ENCODE measurements at regions not wholly inside any gene's neighbourhood (a gene's known extent, or its start where the extent isn't known, plus 50 kb on each side); places are given as distances from the start of the nearest gene placed in this dataset.

DNA sequence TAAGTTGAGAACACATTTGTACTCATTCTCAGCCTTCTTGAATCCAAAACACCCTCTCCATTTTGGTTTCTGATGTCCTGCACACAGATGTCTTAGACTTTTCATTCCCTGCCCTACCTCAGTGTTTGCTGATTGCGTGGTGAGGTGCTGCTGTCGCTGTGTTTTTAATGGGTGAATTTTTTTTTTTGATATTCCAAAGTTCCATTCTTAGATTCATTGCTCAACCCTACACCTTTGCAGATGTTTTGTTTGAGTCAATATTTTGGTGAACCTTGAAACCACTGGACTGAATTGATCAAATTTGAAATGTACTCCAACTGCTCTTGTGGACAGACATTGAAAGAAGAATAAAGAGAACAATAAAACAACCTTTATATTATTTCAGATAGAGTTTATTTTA, 130.4 kb upstream of the DSEL start:
- H3K27me3 Mint-ChIP-seq (ENCODE audit: unreplicated experiment): peaks cover 1% of the 10 kb centered on the region

DNA sequence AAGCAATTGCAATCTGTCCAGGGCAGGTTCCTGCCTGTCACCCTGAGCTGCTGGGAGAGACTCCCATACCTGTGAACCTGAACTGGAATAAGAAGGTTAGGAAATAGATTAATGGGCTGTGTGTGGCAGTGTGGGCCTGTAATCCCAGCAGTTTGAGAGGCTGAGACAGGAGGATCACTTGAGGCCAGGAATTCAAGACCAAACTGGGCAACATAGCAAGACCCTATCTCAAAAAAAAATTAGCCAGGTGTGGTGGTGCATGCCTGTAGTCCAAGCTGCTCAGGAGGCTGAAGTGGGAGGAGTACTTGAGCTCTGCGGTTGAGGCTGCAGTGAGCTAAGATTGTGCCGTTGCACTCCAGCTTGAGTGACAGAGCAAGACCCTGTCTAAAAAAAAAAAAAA, 127.7 kb upstream of the DSEL start:
- TF ChIP-seq, protein P1, sequence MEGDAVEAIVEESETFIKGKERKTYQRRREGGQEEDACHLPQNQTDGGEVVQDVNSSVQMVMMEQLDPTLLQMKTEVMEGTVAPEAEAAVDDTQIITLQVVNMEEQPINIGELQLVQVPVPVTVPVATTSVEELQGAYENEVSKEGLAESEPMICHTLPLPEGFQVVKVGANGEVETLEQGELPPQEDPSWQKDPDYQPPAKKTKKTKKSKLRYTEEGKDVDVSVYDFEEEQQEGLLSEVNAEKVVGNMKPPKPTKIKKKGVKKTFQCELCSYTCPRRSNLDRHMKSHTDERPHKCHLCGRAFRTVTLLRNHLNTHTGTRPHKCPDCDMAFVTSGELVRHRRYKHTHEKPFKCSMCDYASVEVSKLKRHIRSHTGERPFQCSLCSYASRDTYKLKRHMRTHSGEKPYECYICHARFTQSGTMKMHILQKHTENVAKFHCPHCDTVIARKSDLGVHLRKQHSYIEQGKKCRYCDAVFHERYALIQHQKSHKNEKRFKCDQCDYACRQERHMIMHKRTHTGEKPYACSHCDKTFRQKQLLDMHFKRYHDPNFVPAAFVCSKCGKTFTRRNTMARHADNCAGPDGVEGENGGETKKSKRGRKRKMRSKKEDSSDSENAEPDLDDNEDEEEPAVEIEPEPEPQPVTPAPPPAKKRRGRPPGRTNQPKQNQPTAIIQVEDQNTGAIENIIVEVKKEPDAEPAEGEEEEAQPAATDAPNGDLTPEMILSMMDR (IDR thresholded peaks at IDR 0.05; ENCODE audit: partially characterized antibody, unreplicated experiment): no peak
- Mint-ChIP-seq H3K4me3 (ENCODE audit: unreplicated experiment) (no peak overlapping the region), H3K4me1 (ENCODE audit: low read depth, unreplicated experiment) (no peaks in the 10 kb centered on the region), H3K27ac (ENCODE audit: unreplicated experiment) (no peak overlapping the region), H3K9me3 (ENCODE audit: unreplicated experiment) (peaks cover 2% of the 10 kb centered on the region), H3K27me3 (ENCODE audit: unreplicated experiment) (peaks cover 1% of the 10 kb centered on the region), H3K36me3 (ENCODE audit: unreplicated experiment) (no peaks in the 10 kb centered on the region)
- no peak for DNase-seq

More for the DNA sequence above, 130.4 kb upstream of the DSEL start:
- Mint-ChIP-seq H3K9me3 (ENCODE audit: unreplicated experiment) (no peaks in the 10 kb centered on the region), H3K36me3 (ENCODE audit: unreplicated experiment) (no peaks in the 10 kb centered on the region), H3K27ac (ENCODE audit: unreplicated experiment) (no peak overlapping the region), H3K4me1 (ENCODE audit: low read depth, unreplicated experiment) (no peaks in the 10 kb centered on the region), H3K4me3 (ENCODE audit: unreplicated experiment) (no peak overlapping the region)
- no peak for DNase-seq
- TF ChIP-seq, protein P1 (IDR thresholded peaks at IDR 0.05; ENCODE audit: partially characterized antibody, unreplicated experiment): no peak

DNA sequence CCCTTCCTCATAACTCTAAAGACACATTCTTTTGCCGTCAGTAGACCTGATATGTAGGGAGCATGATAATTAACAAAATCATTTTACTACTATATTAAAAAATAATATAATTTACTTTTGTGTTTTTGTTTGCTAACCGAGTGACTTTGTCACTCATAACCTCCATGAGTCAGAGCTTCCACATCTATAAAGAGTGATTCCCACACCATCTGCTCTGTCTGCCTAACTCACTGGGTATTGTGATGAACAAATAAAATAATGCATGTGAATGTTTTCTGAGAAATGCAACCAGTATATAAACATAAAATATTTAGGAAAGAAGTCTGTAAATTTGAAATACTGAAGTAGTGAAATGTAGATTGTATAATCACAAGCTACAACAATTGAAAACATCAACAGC, 123.4 kb upstream of the DSEL start:
- DNase-seq: no peak
- TF ChIP-seq, protein P1 (IDR thresholded peaks at IDR 0.05; ENCODE audit: partially characterized antibody, unreplicated experiment): no peak
- H3K4me1 Mint-ChIP-seq (ENCODE audit: low read depth, unreplicated experiment): peaks cover 2% of the 10 kb centered on the region

DNA sequence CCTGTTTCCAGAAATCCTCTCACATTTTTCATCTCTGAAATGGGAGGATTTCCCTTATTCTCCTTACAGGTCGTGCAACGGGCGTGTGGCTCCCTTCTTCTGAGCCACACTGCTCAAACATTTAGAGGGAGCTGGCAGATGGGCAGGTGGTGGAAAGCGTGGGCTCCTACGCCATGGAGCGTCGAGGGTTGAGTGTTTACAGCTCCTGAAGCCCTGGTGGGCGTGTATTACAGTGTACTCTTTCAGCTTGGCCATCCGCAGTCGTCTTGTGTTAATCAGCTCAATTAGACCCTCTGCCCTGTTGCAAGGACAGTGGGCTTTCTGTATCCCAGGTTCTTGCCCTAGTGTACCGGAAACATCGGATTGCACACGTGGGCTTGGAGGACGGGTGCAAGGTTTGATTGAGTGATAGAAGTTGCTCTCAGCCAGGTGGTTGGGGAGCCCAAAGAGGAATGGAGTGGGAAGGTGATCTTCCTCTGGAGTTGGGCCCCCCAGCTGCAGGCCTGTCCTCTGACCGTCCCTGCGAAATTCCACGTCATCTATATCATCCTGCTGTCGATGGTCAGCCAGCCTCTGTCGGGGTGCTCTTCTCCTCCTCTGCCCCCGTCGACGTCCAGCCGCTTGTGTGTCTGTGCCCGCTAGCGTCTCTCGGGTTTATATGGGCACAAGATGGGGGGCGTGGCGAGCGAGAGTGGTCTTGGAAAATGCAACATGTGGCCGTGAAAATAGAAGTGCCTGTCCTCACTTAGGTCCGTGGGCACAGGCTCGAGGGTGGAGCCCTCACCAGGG, 120.3 kb upstream of the DSEL start:
- TF ChIP-seq, protein P1 (IDR thresholded peaks at IDR 0.05; ENCODE audit: partially characterized antibody, unreplicated experiment): no peak
- H3K4me3 Mint-ChIP-seq (ENCODE audit: unreplicated experiment): no peak overlapping the region
- no peaks in the 10 kb centered on the region for H3K27me3 Mint-ChIP-seq (ENCODE audit: unreplicated experiment)
- DNase-seq: no peak
- peaks cover 15% of the 10 kb centered on the region for H3K4me1 Mint-ChIP-seq (ENCODE audit: low read depth, unreplicated experiment)
- H3K27ac Mint-ChIP-seq (ENCODE audit: unreplicated experiment): no peak overlapping the region
- H3K9me3 Mint-ChIP-seq (ENCODE audit: unreplicated experiment): peaks cover 2% of the 10 kb centered on the region
- no peaks in the 10 kb centered on the region for H3K36me3 Mint-ChIP-seq (ENCODE audit: unreplicated experiment)

More for the DNA sequence above, 123.4 kb upstream of the DSEL start:
- Mint-ChIP-seq H3K4me3 (ENCODE audit: unreplicated experiment) (no peak overlapping the region), H3K27me3 (ENCODE audit: unreplicated experiment) (no peaks in the 10 kb centered on the region), H3K27ac (ENCODE audit: unreplicated experiment) (no peak overlapping the region), H3K9me3 (ENCODE audit: unreplicated experiment) (peaks cover 2% of the 10 kb centered on the region), H3K36me3 (ENCODE audit: unreplicated experiment) (no peaks in the 10 kb centered on the region)

DNA sequence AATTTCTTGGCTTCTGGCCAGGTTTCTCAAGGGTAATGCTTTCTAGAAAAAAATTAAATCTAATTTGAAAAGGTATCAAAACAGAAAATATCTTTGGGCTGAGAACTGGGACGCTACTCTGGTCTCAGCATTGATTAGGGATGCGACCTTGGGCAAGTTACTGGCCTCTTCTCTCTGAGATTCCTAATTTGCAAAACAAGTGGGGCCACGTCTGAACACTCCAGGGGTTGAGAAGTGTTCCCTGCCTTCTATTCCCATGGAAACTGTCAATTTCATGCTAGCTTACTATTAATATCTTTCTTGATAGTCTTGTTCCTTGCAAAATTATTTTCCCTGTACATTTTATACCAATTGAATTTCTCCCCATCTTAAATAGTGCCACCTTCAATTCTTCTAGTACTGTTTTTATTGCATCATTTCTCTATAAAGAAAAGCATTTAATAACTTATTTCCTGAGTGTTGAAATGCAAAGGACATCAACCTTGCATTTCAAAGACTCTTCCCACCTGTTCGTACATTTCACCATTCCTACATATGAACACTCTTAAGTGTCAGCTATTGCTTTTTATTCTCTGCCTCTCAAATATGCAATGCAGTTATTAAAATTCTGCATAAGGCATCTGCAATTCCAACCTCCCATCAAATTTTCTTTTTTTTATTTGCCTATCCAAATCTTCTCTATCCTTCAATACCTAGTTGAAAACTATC, 118.3 kb upstream of the DSEL start:
- peaks cover 2% of the 10 kb centered on the region for H3K9me3 Mint-ChIP-seq (ENCODE audit: unreplicated experiment)
- peaks cover 17% of the 10 kb centered on the region for H3K4me1 Mint-ChIP-seq (ENCODE audit: low read depth, unreplicated experiment)
- H3K27me3 Mint-ChIP-seq (ENCODE audit: unreplicated experiment): no peaks in the 10 kb centered on the region
- H3K27ac Mint-ChIP-seq (ENCODE audit: unreplicated experiment): no peak overlapping the region
- H3K4me3 Mint-ChIP-seq (ENCODE audit: unreplicated experiment): no peak overlapping the region
- DNase-seq: no peak
- TF ChIP-seq, protein P1 (IDR thresholded peaks at IDR 0.05; ENCODE audit: partially characterized antibody, unreplicated experiment): no peak
- no peaks in the 10 kb centered on the region for H3K36me3 Mint-ChIP-seq (ENCODE audit: unreplicated experiment)

Measured in glutamatergic neuron (in vitro differentiated cells).